Motor neuron (in vitro differentiated cells): ENCODE measurements at regions not wholly inside any gene's neighbourhood (a gene's known extent, or its start where the extent isn't known, plus 50 kb on each side); places are given as distances from the start of the nearest gene placed in this dataset.
"Not testable (repeated sequence)": the region's sequence is repeated elsewhere in the genome, so short reads cannot be mapped to it uniquely, and the experiment has no call there.

Experiments used
- ATAC-seq, 8 experiments: fragments of 200-7000 bp; cut with Tn5 transposase; replicated peaks in 6 of 8; 2 replicates each; pipeline ENCODE4 v1.8.0; 2021; ENCODE audit warnings: mild to moderate bottlenecking in 8 of 8, moderate library complexity in 8 of 8
- H3K27ac ChIP-seq, 2 donors: fragments of 250-450 bp; sonication (Bioruptor Pico); 2 replicates each; pipeline ENCODE4 v1.9.0; 2021; ENCODE audit warnings: antibody characterized with exemption in 2 of 2, mild to moderate bottlenecking in 2 of 2, moderate library complexity in 1 of 2
- H3K4me1 ChIP-seq, 2 donors: fragments of 250-450 bp; sonication (Bioruptor Pico); replicated peaks in 1 of 2; 2 replicates each; pipeline ENCODE4 v1.6.1; 2021; ENCODE audit warnings: antibody characterized with exemption in 2 of 2, mild to moderate bottlenecking in 2 of 2, moderate library complexity in 1 of 2
- H3K4me3 ChIP-seq, 5 donors: fragments of 250-450 bp; sonication (Bioruptor Pico); 2 replicates each; pipeline ENCODE4 v1.9.0; 2021; ENCODE audit warnings: antibody characterized with exemption in 5 of 5, mild to moderate bottlenecking in 5 of 5, moderate library complexity in 4 of 5
- WGBS, 10 experiments: fragments of 450-650 bp; shearing (Covaris generic); methylation state at CpG; one replicate each; pipeline ENCODE4 v1.0.0; 2022; 5-methylcytosine and 5-hydroxymethylcytosine counted together
- in situ Hi-C, 9 experiments: fragments of 400-800 bp; cut with MboI; loops; one replicate each; pipeline ENCODE4 v1.15.0; 2021; ENCODE audit warnings: low sequenced_read_pairs in 9 of 9, low pct_unique_long_range_greater_than_20kb in 2 of 9; ENCODE audit not compliant: unreplicated experiment in 9 of 9

DNA sequence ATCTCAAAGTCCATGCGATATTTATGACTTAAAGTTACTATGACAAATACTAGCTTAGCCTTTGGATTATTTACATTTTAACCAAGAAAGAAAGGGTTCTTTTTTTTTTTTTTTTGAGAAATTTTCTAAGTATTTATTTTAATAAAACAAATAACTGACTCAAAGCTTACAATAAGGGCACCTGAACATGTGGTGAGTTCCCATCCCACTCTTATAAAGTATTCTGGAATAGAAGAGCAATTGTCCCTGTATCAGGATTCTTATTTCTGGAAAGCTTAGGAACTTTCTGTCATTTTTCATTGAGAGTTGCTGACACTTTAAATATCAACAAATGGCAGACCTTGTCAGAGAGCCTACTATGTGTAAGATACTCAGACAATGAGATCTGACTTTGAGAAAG lies 686.1 kb upstream of the SOX9 start:
- peaks cover 10 to 11% of the 10 kb centered on the region in 2 donors for H3K4me1 ChIP-seq
- in situ Hi-C loops, result loop anchor here in 1 of 9 experiments (25.0 kb wide), 1 partner anchor 347 kb away; no protein-coding TSS in a partner anchor
- no peak for ATAC-seq
- WGBS, 10 experiments, result 90 to 100% (median 100%) methylated on average over 1 of the region's 1 CpG
- no peak overlapping the region for H3K27ac ChIP-seq
- H3K4me3 ChIP-seq, result no peak overlapping the region

DNA sequence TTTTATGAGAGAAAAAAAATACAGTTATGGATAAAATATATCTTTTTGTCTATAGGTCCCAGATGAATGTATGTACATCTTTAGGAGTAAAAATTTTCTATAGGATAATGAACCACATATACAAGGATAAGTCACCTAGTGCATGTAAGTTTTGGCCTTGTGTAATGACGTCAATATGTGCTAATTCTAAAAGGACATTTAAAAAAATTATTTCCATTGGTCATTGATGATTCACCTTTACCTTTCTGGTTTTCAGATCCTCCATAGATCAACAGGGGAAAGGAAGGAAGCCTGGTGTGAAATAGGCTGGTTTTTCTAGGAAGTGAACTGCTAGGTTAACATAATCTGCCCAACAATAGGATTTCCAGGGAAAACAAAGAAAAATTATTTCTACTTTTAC lies 684.3 kb upstream of the SOX9 start:
- Histone ChIP-seq H3K27ac (no peak overlapping the region), H3K4me1 (peaks cover 10 to 11% of the 10 kb centered on the region in 2 donors), H3K4me3 (no peak overlapping the region)
- WGBS, 10 experiments, result 56 to 100% (median 67%) methylated on average over 1 of the region's 1 CpG; no CpG with 5 or more reads in 2 of the 10 experiments
- no peak for ATAC-seq
- in situ Hi-C loops, result loop anchor here in 1 of 9 experiments (25.0 kb wide), 1 partner anchor 349 kb away; no protein-coding TSS in a partner anchor

DNA sequence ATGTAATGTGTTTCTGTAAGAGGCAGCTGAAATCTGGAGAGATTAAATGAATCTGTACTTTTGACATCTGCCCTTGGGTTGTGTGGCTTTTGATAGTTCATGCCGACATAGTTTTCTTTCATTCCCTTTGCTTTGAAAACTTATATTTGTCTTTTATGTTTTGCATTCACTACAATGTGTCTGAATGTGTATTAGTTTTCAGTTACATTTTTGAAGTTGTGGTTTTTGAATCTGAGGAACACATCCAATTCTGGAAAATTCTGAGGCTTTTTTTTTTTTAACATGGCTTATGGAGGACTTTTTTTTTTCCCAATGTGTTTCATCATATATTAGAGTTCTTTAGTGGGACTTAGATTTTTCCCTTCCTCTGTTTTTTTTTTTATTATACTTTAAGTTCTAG lies 683.7 kb upstream of the SOX9 start:
- no peak for ATAC-seq
- H3K27ac ChIP-seq, result no peak overlapping the region
- H3K4me1 ChIP-seq, result peaks cover 10 to 11% of the 10 kb centered on the region in 2 donors
- WGBS, 10 experiments, result 43 to 100% (median 100%) methylated on average over 1 of the region's 1 CpG; no CpG with 5 or more reads in 2 of the 10 experiments
- in situ Hi-C loops, result loop anchor here in 1 of 9 experiments (25.0 kb wide), 1 partner anchor 350 kb away; no protein-coding TSS in a partner anchor
- no peak overlapping the region for H3K4me3 ChIP-seq

DNA sequence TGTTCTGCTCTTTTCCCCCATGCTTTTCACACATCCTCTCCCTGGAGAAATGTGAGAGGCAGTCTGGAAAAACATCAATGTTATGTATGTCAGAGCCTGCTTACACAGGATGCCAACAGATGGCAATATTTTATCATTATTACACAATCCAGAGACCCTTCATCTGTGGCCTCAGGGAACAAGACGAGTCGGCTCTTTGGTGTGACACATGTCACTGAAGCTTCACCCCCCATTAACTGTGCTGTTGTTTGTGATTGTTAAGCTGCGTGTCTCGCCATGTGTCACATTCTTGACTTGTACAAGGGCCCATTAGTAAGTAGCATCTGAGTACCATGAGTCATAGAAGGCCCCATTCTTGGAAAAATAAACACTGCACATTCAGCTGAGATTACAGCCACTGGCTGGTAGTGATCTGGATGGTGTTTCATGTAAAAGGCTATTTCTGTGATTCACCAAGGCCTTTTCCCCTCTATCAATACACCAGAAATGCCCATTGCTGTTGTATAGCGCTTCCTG lies 682.1 kb upstream of the SOX9 start:
- 0 to 100% (median 35%) methylated on average over 1 to 5 of the region's 5 CpGs; no CpG with 5 or more reads in 2 of the 10 experiments for WGBS, 10 experiments
- Histone ChIP-seq H3K27ac (no peak overlapping the region), H3K4me1 (peaks cover 10 to 11% of the 10 kb centered on the region in 2 donors), H3K4me3 (no peak overlapping the region)
- ATAC-seq, result peak in 7 of 8 experiments; percentile 94 to 99 (median 97)
- in situ Hi-C loops, result loop anchor here in 1 of 9 experiments (25.0 kb wide), 1 partner anchor 351 kb away; no protein-coding TSS in a partner anchor

DNA sequence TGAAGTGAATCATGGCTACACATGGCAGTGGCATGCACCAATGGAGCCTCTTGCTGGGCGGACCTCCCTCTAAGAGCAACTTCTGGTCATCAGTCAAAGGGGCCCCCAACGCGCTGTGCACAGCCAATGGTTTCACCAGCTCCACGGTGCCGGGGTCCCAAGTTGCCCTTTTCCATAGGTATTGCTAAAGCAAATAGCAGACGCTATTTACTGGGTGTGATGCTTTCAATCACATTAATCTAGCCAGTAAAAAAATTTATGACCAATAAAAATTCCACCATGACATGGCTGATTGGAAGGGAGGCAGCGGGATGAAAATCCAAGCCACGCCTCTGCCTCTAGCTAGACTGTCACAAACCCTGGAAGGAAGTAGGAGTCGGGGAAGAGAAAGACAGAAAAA lies 680.3 kb upstream of the SOX9 start:
- ATAC-seq, result no peak
- H3K27ac ChIP-seq, result no peak overlapping the region

DNA sequence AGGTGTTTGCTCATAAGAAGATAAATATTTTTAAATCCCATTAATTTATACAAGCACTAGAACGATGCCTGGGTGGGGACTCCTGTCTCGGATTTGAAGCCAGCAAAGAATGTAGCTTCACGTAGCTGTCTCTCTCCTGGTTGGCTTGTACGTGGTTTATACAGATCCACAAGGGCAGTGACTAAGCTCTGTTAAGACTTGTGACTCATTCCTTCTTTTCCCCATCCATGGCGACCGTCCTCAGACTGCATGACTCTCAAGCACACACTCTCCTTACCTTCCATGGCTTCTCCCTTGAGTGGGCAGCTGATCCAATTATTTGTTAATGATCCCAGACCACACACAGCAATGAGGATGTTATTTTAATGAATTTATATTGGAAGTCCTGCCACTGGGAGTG lies 679.7 kb upstream of the SOX9 start:
- Histone ChIP-seq H3K4me3 (no peak overlapping the region), H3K27ac (no peak overlapping the region), H3K4me1 (peaks cover 10 to 11% of the 10 kb centered on the region in 2 donors)
- WGBS, 10 experiments, result 0 to 93% (median 58%) methylated on average over 1 to 6 of the region's 6 CpGs; no CpG with 5 or more reads in 2 of the 10 experiments
- in situ Hi-C loops, result loop anchor here in 1 of 9 experiments (25.0 kb wide), 1 partner anchor 354 kb away; no protein-coding TSS in a partner anchor
- peak in 4 of 8 experiments; percentile 33 to 76 (median 48) for ATAC-seq

More for the DNA sequence above, 680.3 kb upstream of the SOX9 start:
- in situ Hi-C loops, result loop anchor here in 1 of 9 experiments (25.0 kb wide), 1 partner anchor 353 kb away; no protein-coding TSS in a partner anchor
- H3K4me3 ChIP-seq, result no peak overlapping the region
- peaks cover 10 to 11% of the 10 kb centered on the region in 2 donors for H3K4me1 ChIP-seq
- 70 to 100% (median 94%) methylated on average over 1 to 8 of the region's 9 CpGs; no CpG with 5 or more reads in 1 of the 10 experiments for WGBS, 10 experiments

DNA sequence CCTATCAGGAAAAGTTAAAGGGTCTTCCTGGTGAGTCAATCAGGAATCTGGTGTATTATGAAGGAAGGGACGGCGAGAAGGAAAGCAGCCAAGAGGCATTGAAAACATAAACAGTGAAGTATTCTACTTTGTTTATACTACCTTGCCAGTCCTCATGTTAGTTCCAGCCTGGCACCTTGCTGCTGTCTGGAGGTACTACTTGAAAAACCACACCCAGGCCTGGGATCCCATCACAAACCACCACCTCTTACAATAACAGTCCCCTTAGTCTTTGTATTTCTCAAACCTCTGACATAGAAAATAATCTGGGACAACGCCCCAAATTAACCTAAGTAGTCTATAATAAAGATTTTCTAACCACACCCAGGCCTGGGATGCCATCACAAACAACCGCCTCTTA lies 676.7 kb upstream of the SOX9 start:
- in situ Hi-C loops, result loop anchor here in 1 of 9 experiments (25.0 kb wide), 1 partner anchor 357 kb away; no protein-coding TSS in a partner anchor
- H3K4me3 ChIP-seq, result no peak overlapping the region
- no peak for ATAC-seq
- 60 to 100% (median 87%) methylated on average over 2 to 4 of the region's 4 CpGs; no CpG with 5 or more reads in 2 of the 10 experiments for WGBS, 10 experiments
- H3K4me1 ChIP-seq, result peaks cover 0 to 5% of the 10 kb centered on the region in 2 donors
- no peak overlapping the region for H3K27ac ChIP-seq

DNA sequence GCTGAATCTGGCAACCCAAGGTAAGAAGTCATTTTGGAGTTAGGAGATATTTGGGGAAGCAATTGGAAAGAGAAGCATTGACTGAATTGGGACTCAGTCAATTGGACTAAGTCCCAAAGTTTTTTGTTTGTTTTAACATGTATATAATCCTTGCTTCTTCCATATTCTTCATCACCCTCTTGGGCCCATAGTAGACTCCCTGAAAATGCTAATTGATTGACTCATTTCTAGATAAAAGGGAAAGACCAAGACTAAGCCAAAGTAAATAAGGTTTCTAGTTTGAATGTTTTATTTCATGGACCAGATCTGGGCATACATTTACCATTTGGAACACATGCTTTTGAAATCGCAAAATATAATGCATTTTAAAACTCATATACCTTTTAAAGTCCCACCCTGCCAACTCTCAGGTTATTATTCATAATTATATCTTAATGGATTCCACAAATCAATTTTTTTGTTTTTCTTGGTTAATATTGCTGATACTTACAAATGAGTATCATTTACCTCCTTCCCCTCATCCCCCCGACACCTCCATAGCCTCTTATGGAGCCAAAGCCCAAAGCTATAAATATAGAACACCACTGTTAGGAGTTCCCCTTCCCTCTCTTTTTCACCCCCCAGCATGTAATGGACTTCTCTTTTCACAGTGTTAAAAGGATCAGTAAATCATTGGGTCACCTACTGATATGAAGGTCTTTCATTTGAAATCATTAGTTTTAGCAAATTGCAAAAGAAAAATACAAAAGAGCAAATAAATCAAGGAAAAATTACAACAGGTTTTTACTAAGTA lies 674.0 kb upstream of the SOX9 start:
- Histone ChIP-seq H3K4me3 (no peak overlapping the region), H3K27ac (no peak overlapping the region), H3K4me1 (peaks cover 0 to 5% of the 10 kb centered on the region in 2 donors)
- peak in 4 of 8 experiments; percentile 34 to 70 (median 55) for ATAC-seq
- 69 to 100% (median 90%) methylated on average over 1 to 2 of the region's 2 CpGs; no CpG with 5 or more reads in 2 of the 10 experiments for WGBS, 10 experiments
- in situ Hi-C loops, result loop anchor here in 1 of 9 experiments (25.0 kb wide), 1 partner anchor 360 kb away; no protein-coding TSS in a partner anchor

DNA sequence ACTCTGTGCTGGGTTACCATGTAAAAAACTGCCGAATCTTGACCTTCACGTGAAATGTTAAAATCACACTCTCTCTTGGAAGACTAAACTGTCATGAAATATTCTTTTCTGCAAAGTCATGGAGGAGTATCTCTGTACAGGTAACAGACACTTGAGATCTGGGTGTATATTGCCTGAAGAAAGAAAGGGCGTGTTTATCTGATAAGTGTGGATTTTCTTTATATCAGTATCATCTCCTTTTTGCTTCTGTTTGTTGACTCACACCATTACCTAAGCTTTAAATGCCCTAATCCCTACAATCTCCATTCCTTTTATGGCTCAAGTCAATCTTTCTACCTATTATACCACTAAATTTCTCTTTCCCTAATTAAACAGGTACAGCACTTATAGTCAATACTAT lies 673.2 kb upstream of the SOX9 start:
- in situ Hi-C loops, result loop anchor here in 1 of 9 experiments (25.0 kb wide), 1 partner anchor 360 kb away; no protein-coding TSS in a partner anchor
- Histone ChIP-seq H3K4me1 (peaks cover 0 to 5% of the 10 kb centered on the region in 2 donors), H3K4me3 (no peak overlapping the region), H3K27ac (no peak overlapping the region)
- WGBS, 10 experiments, result 30 to 94% (median 82%) methylated on average over 1 to 3 of the region's 3 CpGs; no CpG with 5 or more reads in 2 of the 10 experiments
- no peak for ATAC-seq

DNA sequence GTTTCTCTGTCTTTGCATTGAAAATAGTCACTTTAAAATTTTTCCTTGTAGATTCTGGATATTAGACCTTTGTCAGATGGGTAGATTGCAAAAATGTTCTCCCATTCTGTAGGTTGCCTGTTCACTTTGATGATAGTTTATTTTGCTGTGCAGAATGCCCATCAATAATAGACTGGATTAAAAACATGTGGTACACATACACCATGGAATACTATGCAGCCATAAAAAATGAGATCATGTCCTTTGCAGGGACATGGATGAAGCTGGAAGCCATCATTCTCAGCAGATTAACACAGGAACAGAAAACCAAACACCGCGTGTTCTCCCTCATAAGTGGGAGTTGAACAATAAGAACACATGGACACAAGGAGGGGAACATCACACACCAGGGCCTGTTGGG lies 670.2 kb upstream of the SOX9 start:
- H3K4me1 ChIP-seq, H3K27ac ChIP-seq, H3K4me3 ChIP-seq, ATAC-seq: not testable (repeated sequence)
- WGBS, 10 experiments, result 30 to 100% (median 60%) methylated on average over 1 to 2 of the region's 2 CpGs; no CpG with 5 or more reads in 3 of the 10 experiments
- in situ Hi-C loops, result loop anchor here in 2 of 9 experiments (25.0 kb wide), 5 partner anchors 213 to 1087 kb away; no protein-coding TSS in a partner anchor

DNA sequence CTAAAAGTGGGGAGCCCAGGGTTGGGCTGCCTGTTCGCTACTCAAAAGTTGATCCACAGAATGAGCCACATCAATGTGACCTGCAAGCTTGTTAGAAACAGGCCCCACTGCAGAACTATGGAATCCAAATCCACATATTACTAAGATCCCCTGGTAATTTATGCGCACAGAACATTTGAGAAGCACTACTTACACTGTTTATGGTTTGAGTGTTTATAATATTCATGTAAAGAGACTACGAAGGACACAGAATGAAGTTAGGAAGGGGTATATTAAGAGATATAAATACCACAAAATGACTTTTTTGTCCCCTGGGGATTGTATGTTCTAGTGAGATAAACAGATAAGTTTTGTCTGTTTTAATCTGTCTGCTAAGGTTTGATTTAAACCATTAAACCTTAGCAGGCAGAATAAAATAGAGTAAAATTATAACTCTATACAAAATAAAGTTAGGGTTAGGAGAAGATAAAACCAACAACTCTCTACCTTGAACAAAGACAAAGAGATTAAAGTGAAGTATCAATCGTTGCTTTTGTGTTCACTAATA lies 666.9 kb upstream of the SOX9 start:
- Histone ChIP-seq H3K4me3 (no peak overlapping the region), H3K4me1 (no peaks in the 10 kb centered on the region), H3K27ac (no peak overlapping the region)
- 50 to 100% (median 78%) methylated on average over 1 to 4 of the region's 4 CpGs for WGBS, 10 experiments
- ATAC-seq, result no peak
- in situ Hi-C loops, result loop anchor here in 2 of 9 experiments (25.0 kb wide), 5 partner anchors 217 to 1083 kb away; no protein-coding TSS in a partner anchor

DNA sequence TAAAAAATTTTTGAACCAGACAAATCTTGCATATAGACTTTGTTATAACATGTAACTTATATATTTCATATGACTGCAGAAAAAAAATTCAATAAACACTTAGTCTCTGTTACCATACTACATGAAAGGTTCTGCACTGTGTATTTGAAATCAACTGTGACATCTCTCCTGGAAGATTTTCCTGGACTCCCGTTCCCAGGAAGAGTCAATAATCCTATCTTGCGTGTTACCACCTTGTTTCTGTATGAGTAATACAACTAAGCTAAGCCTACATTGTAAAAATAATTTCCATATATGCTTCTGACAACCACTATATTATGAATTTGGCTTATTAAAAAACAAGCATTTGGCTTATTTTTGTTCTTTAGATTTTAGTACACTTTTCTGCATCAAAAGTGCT lies 665.6 kb upstream of the SOX9 start:
- Histone ChIP-seq H3K4me3 (no peak overlapping the region), H3K4me1 (no peaks in the 10 kb centered on the region), H3K27ac (no peak overlapping the region)
- in situ Hi-C loops, result loop anchor here in 2 of 9 experiments (25.0 kb wide), 5 partner anchors 218 to 1082 kb away; no protein-coding TSS in a partner anchor
- ATAC-seq, result no peak
- 61 to 100% (median 91%) methylated on average over 1 to 2 of the region's 2 CpGs; no CpG with 5 or more reads in 2 of the 10 experiments for WGBS, 10 experiments
